GM19328 (cell line): ENCODE measurements at regions not wholly inside any gene's neighbourhood (a gene's known extent, or its start where the extent isn't known, plus 50 kb on each side); places are given as distances from the start of the nearest gene placed in this dataset.

Experiments used
- ATAC-seq: cut with Tn5 transposase; IDR thresholded peaks from one replicate; pipeline ENCODE4 v1.9.1; 2021; ENCODE audit warnings: mild to moderate bottlenecking, moderate library complexity; ENCODE audit not compliant: unreplicated experiment

DNA sequence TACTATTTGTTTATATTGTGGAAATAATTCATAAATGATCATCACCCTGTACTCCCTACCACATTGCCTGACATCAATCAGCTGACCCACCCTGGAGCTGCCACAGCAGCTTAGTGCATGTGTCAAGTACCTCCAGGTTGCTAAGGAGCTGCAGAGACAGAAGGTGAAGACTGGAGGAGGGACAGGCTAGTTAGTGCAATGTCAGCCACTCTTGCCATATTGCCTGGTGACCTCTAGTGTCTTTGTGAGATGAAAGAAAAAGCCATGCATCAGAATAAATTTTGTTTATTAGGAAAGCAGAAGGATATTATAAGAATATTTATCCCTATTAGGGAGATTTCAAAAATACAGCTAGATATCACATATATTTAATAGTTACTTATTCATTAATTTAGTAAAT is 243.9 kb upstream of the FAT4 start:
- ATAC-seq, result no peak

DNA sequence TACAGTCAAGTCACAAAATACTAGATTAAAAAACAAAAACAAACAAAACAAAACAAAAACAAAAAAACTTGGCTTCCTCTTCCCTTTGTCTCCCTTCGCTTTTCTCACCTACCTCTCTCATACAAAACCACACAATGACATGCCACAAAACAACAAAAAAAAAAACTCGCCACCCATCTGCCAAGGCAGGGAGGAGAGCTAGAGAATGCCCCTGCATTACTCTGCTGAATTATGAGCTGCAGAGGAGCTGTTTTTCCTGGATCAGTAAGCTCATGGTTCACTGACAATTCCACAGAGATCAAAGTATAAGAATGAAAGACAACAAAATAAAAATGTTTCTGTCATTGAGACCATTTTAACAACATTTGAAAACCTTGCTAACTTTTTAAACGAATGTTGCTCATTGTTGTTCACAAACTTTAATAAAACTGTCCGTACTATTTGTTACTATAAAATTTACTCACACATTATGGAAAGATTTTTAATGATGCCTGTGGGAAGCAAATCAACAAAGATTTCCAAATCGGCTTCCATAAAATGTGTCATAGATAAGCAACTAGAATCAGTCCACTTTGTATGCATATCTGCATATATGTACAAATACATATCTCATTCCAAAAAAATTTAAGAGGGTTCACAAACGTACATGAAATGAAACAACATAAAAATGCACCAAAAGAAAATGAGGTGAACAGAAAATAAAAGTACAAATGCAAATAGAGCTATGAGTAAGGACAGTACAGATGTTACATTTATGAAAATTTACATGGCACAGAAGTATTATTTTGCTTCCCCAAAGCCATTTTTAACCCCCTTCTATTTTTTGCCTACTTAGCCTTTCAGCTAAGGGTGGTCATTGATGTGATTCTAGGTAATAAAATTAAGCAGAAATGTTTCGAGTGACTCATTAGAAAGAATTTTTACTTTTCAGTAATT is 252.4 kb upstream of the FAT4 start:
- no peak for ATAC-seq

DNA sequence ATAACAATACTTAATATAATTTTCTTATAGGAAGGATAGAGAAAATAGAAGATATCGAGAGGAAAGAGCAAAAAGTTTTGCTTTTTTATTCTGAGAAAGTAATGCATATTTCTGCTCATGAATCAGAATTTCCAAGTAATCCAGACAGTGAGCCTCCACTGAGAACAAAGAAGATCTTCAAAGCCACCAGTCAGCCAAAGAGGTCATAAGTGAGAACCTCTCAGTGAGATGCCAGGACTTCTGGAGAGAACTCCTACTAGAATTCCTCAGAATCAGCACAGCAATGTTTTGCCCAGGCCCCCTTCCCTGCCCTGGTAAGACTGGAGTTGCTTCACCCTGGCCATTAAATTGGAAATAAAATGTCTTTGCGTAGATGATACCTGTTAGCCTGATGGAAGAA is 254.4 kb upstream of the FAT4 start:
- no peak for ATAC-seq

DNA sequence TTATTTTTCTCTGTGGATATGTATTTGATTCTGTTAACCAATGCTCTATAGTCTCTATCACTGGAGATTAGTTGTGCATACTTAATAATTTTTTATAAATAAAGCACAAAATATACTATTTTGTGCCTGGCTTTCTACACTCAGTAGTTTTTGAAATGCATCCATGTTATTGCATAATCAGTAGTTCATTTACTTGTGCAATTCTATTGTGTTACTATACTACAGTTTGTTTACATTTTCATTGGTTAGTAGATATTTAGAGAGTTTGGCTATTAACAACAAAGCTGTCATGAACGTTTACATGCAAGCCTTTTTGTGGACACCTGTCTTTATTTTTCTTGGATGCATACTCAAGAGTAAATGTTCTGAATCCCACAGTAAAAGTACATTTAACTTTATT is 265.0 kb upstream of the FAT4 start:
- no peak for ATAC-seq

DNA sequence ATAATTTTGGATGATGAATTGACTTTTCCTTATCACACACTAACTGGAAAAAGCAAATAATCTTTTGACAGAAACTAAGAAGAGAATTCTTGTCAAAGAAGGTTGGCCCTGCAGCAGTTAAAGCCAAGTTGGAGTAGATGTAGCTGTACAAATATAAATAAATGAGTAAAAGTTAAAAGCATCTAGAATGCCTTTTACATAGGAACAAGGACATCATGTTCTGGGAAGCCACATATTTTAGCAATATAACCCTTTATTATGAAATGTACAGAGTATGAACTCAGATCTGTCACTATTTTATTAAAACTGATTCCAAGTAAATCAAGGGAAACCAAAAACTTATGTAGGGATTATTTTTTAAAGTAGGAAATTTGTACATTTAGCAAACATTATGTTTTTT is 269.4 kb upstream of the FAT4 start:
- ATAC-seq, result no peak

DNA sequence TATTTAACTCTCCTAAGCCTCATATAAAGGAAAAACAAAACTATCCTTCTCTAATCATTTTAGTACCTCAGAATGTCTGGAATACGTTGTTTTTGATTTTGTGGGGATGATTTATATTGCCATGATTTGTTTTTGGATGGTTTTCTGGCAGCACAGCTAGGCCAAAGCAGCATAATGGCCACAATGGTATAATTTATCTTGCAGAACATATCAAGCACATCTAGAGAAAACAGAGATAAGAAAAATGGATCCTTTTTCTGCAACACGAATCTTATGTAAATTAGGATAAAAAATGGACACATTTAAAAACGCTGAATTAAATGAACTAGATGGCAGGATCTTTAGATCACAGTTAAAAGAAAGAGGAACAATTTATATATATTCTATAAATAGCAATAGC is 269.9 kb upstream of the FAT4 start:
- ATAC-seq, result no peak

DNA sequence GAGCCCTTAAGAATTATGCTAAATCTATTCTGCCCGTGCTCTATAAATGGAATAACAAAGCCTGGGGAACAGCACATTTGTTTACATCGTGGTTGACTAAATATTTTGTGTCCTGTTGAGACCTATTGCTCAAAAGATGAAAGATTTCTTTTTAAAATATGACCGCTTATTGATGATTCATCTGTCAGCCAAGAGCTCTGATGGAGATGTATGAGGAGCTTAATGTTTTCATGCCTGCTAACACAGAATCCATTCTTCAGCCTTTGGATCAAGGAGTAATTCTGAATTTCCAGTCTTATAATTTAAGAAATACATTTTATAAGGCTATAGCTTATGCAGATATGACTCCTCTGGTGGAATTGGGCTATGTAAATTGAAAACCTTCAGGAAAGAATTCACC is 271.3 kb upstream of the FAT4 start:
- no peak for ATAC-seq

DNA sequence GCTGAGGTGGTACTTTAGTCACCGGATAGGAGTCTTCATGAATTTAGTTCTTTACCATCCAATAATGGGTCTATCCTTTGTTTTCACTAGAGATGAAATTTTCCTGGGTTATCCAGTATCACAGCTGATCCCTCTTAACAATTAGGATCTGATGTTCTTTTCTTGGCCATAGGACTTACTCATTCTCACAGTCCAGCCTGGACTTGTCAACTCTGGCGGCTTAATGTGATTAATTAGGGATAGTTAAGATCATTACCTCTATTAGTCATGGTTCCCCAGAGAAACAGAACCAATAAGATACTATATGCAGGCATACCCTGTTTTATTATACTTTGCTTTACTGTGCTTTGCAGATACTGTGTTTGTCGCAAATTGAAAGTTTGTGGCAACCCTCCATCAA is 272.7 kb upstream of the FAT4 start:
- ATAC-seq, result no peak

DNA sequence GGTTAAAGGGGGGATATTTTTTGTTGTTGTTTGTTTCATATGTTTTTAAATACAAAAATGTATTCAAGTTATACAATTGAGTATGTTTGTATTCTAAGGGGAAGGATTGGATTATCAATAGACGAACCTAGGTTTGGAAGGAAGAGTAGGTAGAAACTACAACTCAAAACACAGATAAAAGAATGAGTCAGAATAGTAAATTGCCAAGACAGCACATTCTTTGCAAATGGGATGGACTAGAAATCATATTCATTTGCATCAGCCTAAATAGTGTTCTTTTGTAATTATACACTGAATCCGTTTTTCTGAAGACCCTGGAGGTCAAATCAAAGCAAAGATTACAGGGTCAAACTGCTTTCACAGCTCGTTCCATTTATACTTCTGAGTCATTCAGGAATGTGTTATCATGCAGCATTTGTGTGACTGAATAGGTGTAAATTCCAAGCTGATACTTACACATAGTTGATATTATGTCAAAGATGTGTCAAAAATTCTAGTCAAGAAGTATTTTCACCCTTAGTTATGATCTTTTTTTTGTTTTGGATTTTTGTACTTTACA is 273.3 kb upstream of the FAT4 start:
- ATAC-seq, result no peak

DNA sequence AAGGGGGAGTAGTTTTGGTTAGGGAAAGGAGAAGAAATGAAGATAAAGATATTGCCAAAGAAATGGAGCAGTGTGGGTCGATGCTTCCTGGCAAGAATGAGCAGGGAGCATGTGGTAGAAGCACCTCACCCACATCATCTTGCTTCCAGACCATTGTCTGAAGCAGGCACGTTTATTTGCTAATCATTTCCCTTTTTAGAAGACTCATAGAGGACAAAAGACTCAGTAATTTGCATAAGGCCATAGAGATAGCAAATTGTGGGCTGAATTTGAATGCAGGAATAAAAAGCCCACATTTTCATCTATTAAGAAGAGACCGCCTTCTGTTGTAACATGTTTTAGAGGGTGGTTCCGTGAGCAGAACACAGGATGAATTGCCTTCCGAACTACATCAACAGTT is 275.2 kb upstream of the FAT4 start:
- ATAC-seq, result no peak

DNA sequence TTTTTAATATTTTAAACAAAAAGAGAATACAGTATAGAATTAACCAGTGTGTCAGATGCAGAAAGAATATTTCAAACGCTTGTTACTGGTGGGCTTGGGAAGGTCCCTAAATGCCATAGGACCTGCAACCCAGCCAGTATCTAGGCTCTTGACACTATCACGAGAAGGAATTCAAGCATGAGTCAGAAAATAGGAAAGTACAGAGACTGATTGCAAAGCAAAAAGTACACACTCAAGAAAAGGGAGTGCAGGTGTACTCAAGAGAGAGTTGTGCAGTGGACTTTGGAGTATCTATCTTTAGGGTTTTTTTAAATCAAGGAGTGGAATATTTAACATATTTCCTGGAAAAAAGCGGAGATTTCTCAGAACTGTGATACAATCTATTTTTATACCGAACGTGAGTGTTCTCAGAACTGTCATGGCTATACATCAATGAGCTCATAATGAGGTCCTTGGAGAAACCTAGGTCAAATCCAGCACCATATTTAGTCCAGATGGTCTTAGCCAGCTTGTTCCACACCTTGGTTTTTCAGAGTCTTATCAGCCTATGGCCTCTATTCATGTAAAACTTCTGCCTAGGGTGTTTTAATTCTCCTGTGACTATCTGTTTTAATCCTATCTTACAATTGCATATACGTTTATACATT is 291.8 kb upstream of the FAT4 start:
- no peak for ATAC-seq

DNA sequence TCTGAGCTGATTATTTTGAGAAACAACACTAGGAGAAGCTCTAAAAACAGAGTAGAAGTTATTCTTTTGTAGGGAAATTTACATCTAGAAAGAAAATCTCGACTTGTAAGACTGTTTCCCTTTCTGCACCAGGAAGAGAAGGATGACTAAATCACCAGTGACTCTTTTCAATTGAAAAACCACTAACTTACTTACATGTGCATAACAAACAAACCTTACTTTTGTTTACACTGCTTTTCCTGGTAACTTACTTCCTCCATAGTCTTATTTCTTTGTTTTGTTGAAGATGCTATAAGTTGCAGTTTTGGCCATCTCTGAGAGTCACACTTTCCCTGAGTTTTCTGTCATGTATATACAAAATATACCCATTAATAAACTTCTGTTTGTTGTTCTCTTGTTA is 293.6 kb upstream of the FAT4 start:
- ATAC-seq, result no peak

DNA sequence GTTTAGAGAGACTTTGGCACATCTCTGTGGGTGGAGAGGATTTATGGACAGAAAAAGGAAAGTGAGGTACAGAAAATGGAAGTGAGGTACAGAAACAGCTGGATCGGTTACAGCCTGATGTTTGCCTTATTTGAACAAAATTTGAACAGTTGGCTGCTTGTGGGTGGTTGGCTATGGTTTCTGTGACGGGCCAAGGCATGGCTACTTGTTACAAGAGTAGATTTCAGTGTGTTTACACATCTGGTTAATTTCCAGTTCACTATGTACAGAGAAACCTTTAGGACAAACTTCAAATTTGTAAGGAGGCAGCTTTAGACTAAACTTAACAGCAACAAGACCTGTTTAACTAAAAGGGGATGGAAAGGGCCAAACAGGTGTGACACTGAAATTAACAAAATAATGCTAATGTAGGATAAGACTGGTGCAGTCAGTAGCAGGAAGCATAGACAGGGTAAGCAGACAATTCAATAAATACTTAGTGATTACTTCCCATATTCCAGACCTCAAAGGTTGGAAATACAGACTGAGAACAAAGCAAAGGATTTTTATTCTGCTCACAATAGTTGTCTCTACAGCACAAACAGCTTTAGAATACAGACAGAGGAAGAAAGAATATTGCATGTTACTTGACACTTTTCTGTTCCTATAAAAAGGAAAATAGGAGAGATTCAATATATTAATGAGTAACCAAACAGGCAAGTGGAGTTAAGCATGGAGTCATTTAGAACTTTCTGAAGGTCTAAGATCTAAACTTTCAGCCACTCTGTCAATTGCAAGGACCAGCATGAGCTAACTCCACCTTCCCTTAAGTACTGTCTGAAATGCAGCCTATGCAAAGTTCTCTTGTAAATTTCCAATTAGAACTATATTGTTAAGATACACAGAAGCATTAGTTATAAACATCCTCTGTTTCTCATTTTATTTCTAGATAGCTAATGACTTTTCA is 294.4 kb upstream of the FAT4 start:
- ATAC-seq, result no peak

DNA sequence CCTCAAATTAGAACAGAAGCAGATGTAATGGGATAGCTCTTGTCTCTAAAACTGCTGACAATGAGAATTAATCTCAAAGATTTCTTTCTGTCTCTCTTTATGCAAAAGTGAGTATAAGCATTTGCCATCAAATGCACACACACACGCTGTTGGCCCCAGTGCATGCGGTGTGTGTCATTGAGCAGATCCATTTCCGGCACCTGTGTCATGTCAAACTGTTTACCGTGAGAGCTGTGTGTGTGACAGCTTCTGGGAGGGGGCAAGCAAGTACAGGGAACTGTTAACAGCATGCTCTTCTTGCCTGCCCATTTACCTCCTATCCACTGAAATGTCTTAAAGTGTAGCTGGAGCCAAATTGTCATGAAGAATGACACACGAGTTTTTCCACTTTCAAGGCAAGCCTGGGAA is 297.9 kb upstream of the FAT4 start:
- no peak for ATAC-seq

DNA sequence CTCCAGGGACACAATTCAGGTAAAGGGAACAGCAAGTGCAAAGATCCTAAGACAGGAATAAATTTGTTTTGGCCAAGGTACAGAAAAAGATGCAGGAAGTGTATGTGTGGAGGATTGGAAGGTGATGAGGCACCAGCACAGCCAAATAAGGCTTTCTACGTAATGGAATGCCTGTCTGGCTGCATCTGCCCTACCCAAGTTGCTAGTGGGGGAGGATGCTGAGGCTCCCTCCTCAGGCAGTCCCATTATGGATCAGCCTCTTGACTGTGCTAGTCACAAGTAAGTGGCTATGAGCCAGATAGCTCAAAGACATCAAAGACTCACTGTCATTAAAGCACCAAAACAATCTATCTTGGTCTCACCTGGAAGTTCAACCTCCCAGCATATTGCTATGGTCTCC is 300.9 kb upstream of the FAT4 start:
- ATAC-seq, result no peak

DNA sequence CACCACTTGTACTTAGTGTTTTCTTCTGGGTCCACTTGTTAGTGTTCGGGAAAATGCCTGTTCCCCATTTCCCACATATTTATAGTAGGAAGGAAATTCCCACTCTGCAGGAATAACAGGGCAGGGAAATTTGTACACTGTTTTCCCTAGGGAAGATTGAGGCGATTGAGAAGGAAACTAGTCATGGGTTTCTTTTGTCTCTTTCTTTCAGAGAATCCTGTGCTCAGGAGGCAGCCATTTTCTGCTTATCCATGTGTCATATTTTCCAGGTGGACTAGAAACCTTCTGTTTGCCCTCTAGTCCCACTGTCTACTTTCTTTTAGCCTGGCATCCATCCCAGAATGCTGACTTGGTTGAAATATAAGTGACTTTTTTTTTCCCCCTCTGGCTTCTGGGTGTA is 299.1 kb upstream of the ANKRD50 start:
- no peak for ATAC-seq

DNA sequence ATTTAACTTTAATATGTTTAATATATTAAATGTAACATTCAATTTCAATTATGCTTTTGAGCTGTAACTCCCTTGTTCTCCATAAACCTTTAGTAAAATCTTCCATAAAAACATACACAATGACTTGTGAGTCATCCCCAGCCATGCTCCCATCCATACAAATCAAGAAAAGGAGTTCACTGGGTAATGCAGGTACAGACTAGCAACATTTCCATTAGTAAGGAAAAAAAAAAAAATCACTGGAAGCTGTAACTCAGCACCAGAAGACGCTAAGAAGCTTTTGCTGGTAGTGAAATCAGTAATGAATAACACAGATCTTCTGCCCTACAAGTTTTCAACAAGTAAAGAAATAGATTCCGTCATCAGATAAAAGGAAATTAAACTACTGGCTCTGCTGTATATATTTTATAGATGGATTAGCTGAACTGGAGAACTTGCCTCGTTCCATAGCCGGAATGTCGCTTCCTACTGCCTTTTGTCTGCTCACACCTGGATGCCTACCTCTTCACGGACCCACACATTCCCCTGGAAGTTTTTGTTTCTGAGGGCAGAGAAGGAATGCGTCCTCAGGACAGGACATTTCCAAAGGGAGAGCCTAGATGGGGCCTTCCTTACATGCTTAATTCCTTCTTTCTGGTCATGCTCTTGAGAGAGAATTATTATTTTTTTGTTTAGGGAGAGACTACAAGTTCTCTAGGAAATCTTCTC is 298.4 kb upstream of the ANKRD50 start:
- ATAC-seq, result no peak

DNA sequence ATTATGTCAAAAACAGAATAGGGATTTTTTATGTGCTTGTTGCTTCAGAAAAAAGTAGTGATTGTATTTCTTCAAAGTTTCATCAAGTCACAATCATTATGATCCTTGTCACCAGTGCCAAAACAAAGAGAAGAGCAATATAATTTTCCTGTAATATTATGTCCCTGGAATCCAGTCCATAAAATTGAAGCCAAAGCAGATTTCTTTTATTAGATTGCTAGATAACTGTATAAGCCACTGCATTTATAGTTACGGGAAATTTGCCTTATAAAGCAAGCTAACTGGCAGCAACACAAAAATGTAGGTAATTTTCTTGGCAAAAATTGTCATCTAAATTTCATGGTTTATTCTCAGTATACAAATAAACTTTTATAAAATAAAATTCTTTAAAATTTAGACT is 296.1 kb upstream of the ANKRD50 start:
- ATAC-seq, result no peak

DNA sequence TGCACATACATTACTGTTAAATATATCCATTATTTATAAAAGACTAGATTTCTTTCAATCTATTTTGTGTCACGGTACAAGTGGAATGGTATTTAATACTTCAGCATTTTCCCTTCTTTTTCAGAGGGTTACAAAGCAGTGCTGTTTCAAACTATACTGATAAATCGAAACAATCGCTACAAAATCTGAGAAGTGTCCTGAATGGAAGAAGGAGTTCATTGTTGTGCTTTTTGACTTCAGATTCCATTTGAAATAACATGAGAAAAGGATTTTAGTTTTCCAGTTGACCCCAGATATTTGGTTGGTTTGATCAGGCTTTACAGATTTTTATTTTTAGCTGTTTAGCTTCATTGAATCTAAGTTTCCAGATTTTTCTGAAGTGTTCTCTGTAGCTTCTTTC is 292.1 kb upstream of the ANKRD50 start:
- ATAC-seq, result no peak

DNA sequence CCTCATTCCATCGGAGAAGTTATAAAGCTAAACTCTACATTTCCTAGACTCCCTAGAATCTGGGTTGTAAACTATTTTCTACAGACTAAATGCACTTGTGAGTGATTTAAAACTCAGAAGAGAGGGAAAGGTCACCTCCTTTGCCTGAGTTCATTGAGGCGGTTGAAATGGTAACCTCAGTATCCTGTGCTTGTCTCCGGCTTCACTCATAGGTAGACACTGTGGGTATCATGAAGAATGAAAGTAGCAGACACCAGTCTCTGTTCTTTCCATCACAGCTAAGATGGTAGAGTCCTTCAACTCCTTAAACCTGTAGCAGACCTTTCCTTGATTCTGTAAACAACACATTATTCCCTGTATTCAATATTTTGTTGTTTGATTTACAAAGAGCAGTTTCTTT is 291.3 kb upstream of the ANKRD50 start:
- ATAC-seq, result no peak

DNA sequence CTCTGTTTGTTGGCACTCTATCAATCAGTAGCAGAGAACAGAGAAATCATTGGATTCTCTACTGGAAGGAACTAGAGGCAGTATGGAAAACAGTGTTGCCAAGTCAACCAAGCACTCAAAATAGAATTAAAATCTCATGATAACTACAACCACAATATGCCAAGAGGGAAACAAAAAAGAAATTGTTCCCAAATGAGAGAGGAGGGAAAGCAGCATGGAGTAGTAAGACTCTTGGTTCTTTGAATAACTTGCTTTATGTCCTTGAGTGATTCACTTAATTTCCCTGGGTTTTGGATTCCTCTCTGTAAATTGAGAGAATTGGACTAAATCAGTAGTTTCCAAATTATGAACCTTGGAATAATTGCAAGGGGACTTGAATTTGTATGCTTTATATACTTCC is 285.5 kb upstream of the ANKRD50 start:
- no peak for ATAC-seq
